Lung (tissue), 11 donors: ENCODE measurements at regions not wholly inside any gene's neighbourhood (a gene's known extent, or its start where the extent isn't known, plus 50 kb on each side); places are given as distances from the start of the nearest gene placed in this dataset.

Experiments
- ATAC-seq: fragments of 200-7000 bp; cut with Tn5 transposase; one replicate; pipeline ENCODE4 v1.9.1; 2020; ENCODE audit warnings: moderate number of reproducible peaks; ENCODE audit not compliant: insufficient read depth, low FRiP score
- DNase-seq, 3 donors: peaks; one replicate each; pipeline ENCODE4 v3.0.0-alpha.2; 2013 to 2017
- H3K27ac ChIP-seq, 2 donors: one replicate each; pipeline ENCODE4 v1.5.1; 2013; ENCODE audit warnings: mild to moderate bottlenecking in 2 of 2, moderate library complexity in 2 of 2, control low read depth in 1 of 2, inconsistent platforms in 1 of 2, low read depth in 1 of 2, low read length in 1 of 2
- H3K27me3 ChIP-seq, 3 donors: one replicate each; pipeline ENCODE4 v1.5.1; 2013; ENCODE audit warnings: low read length in 2 of 3; ENCODE audit not compliant: control insufficient read depth in 3 of 3, insufficient read depth in 3 of 3
- H3K36me3 ChIP-seq, 4 donors: one replicate each; pipeline ENCODE4 v1.5.1; 2013; ENCODE audit warnings: low read length in 4 of 4, mild to moderate bottlenecking in 1 of 4, moderate library complexity in 1 of 4; ENCODE audit not compliant: control insufficient read depth in 4 of 4, insufficient read depth in 4 of 4
- H3K4me1 ChIP-seq, 5 donors: one replicate each; pipeline ENCODE4 v1.5.1; 2013; ENCODE audit warnings: low read length in 5 of 5, mild to moderate bottlenecking in 2 of 5, moderate library complexity in 1 of 5; ENCODE audit not compliant: control insufficient read depth in 5 of 5, insufficient read depth in 5 of 5
- H3K4me3 ChIP-seq: one replicate; pipeline ENCODE4 v1.5.1; 2013; ENCODE audit warnings: mild to moderate bottlenecking, control low read depth, moderate library complexity
- H3K9ac ChIP-seq, 2 donors: one replicate each; pipeline ENCODE4 v1.5.1; 2013; ENCODE audit warnings: low read length in 2 of 2, control low read depth in 1 of 2; ENCODE audit not compliant: insufficient read depth in 1 of 2
- H3K9me3 ChIP-seq, 4 donors: one replicate each; pipeline ENCODE4 v1.5.1; 2013; ENCODE audit warnings: low read length in 3 of 4, mild to moderate bottlenecking in 1 of 4, moderate library complexity in 1 of 4; ENCODE audit not compliant: control insufficient read depth in 4 of 4, insufficient read depth in 3 of 4
- WGBS, 2 donors: extraction: QIAGEN DNeasy Blood & Tissue Kit; methylation state at CpG; one replicate each; pipeline ENCODE4 v1.1.7; 2013; 5-methylcytosine and 5-hydroxymethylcytosine counted together
- TF ChIP-seq, protein P1 (sequence below): IDR thresholded peaks from 2 replicates; pipeline ENCODE4 v1.5.1; 2012; ENCODE audit warnings: mild to moderate bottlenecking; ENCODE audit errors: control extremely low read depth, extremely low read depth
- donor health status: control.
- donor health status: control.
- donor health status: Bipolar disorder and iron deficiency.
- donor health status: healthy.
- donor health status: DM: yes; HTN: yes; CAD: no.

DNA sequence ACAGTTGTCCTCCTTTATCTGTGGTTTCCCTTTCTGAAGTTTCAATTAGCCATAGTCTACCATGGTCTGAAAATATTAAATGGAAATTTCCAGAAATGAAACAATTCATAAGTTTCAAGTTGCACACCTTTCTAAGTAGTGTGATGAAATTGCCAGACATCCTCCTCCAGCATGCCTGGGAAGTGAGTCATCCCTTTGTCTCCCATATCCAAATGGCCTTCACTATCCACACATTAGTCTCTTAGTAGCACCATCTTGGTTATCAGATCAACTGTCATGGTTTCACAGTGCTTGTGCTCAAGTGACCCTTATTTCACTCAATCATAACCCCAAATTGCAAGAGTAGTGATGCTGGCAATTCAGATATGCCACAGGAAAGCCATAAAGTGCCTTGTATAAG is 83.4 kb upstream of the PPP1R9A start:
- peaks cover 0 to 4% (median 3%) of the 10 kb centered on the region in 4 donors for H3K9me3 ChIP-seq
- no peak overlapping the region for H3K27ac ChIP-seq
- DNase-seq (no peak), ATAC-seq (no peak)
- H3K27me3 ChIP-seq, result no peaks in the 10 kb centered on the region
- H3K4me3 ChIP-seq, result no peak overlapping the region
- TF ChIP-seq, protein P1, sequence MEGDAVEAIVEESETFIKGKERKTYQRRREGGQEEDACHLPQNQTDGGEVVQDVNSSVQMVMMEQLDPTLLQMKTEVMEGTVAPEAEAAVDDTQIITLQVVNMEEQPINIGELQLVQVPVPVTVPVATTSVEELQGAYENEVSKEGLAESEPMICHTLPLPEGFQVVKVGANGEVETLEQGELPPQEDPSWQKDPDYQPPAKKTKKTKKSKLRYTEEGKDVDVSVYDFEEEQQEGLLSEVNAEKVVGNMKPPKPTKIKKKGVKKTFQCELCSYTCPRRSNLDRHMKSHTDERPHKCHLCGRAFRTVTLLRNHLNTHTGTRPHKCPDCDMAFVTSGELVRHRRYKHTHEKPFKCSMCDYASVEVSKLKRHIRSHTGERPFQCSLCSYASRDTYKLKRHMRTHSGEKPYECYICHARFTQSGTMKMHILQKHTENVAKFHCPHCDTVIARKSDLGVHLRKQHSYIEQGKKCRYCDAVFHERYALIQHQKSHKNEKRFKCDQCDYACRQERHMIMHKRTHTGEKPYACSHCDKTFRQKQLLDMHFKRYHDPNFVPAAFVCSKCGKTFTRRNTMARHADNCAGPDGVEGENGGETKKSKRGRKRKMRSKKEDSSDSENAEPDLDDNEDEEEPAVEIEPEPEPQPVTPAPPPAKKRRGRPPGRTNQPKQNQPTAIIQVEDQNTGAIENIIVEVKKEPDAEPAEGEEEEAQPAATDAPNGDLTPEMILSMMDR, result no peak
- no peaks in the 10 kb centered on the region for H3K4me1 ChIP-seq
- H3K9ac ChIP-seq, result no peak overlapping the region
- H3K36me3 ChIP-seq, result no peaks in the 10 kb centered on the region

DNA sequence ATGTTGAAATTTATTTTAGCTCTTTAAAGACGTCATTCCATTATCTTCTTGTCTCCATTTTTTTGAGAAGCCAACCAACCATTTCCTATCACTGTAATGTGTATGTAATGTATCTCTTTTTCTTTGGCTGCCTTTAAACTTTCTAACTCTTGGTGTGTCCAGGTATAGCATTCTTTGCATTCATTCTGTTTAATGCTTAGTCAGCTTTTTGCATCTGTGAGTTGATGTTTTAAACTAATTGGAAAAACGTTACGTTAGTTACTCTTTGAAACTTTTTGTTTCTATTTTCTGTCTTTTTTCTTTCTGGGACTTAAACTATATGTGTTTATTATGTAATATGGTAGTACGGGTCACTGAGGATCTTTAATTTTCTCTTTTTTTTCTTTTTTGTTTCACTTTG is 77.4 kb upstream of the PPP1R9A start:
- WGBS, 2 donors, result 88 to 93% methylated on average over 4 of the region's 4 CpGs
- DNase-seq (no peak), ATAC-seq (no peak)

GRCh38 chr7:94832051-94832450 is 75.3 kb upstream of the PPP1R9A start:
- no peak overlapping the region for H3K27ac ChIP-seq
- TF ChIP-seq, protein P1, result no peak
- ATAC-seq (no peak), DNase-seq (no peak)
- H3K9me3 ChIP-seq, result peaks cover 0 to 13% (median 2%) of the 10 kb centered on the region in 4 donors
- no peak overlapping the region for H3K9ac ChIP-seq
- H3K36me3 ChIP-seq, result no peaks in the 10 kb centered on the region
- H3K4me1 ChIP-seq, result no peaks in the 10 kb centered on the region
- H3K4me3 ChIP-seq, result no peak overlapping the region
- WGBS, 2 donors, result 83 to 90% methylated on average over 4 of the region's 4 CpGs
- H3K27me3 ChIP-seq, result no peaks in the 10 kb centered on the region

More for the DNA sequence above, 77.4 kb upstream of the PPP1R9A start:
- Histone ChIP-seq H3K27me3 (no peaks in the 10 kb centered on the region), H3K27ac (no peak overlapping the region), H3K9ac (no peak overlapping the region), H3K4me1 (no peaks in the 10 kb centered on the region), H3K36me3 (no peaks in the 10 kb centered on the region), H3K9me3 (peaks cover 0 to 9% (median 3%) of the 10 kb centered on the region in 4 donors), H3K4me3 (no peak overlapping the region)
- TF ChIP-seq, protein P1, result no peak

DNA sequence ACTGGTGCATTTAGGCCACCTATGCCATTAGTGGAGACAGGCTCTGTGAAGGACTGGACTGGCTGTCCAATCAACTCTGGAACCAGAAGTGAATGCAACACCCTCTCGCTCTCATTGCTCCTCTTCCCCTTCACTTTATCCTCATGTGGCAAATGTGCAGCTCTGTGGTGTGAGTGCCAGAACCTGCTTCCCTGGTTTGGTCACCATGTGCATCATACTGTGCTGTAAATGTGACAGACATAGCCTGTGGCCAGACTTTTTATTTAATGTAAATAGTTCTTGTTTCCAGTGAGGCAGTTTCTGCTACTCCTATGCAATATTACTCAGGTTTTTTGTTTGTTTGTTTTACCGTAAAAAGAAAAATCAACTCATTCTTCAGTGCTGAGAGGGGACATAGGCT is 73.0 kb upstream of the PPP1R9A start:
- no peak overlapping the region for H3K4me3 ChIP-seq
- ATAC-seq (no peak), DNase-seq (no peak)
- no peaks in the 10 kb centered on the region for H3K36me3 ChIP-seq
- H3K4me1 ChIP-seq, result no peaks in the 10 kb centered on the region
- H3K9ac ChIP-seq, result no peak overlapping the region
- H3K27ac ChIP-seq, result no peak overlapping the region
- H3K9me3 ChIP-seq, result peaks cover 0 to 13% (median 1%) of the 10 kb centered on the region in 4 donors
- TF ChIP-seq, protein P1, result no peak
- no peaks in the 10 kb centered on the region for H3K27me3 ChIP-seq
- 97 to 98% methylated on average over 2 of the region's 2 CpGs for WGBS, 2 donors
